ENCODE measurements at regions not wholly inside any gene's neighbourhood (a gene's known extent, or its start where the extent isn't known, plus 50 kb on each side); places are given as distances from the start of the nearest gene placed in this dataset.
"Not testable (repeated sequence)": the region's sequence is repeated elsewhere in the genome, so short reads cannot be mapped to it uniquely, and the experiment has no call there.

GRCh38 chr16:16934660-16935059 lies 536.1 kb downstream of the XYLT1 start:
- no peak overlapping the region for H3K4me3 Mint-ChIP-seq
- DNase-seq (no peak), ATAC-seq (ENCODE audit: low read depth in 2 of 2) (no peak)
- H3K4me1 Mint-ChIP-seq, result no peaks in the 10 kb centered on the region
- H3K27me3 Mint-ChIP-seq, result peaks cover 22 to 39% (median 27%) of the 10 kb centered on the region in 3 donors
- no peaks in the 10 kb centered on the region for H3K36me3 Mint-ChIP-seq
- H3K27ac Mint-ChIP-seq, result no peak overlapping the region
- H3K9me3 Mint-ChIP-seq, result peaks cover 0 to 2% (median 0%) of the 10 kb centered on the region in 7 donors

- not testable (repeated sequence) for H3K4me3 Mint-ChIP-seq; H3K36me3 Mint-ChIP-seq; ATAC-seq (ENCODE audit: low read depth in 2 of 2); H3K4me1 Mint-ChIP-seq; DNase-seq; H3K27ac Mint-ChIP-seq; H3K9me3 Mint-ChIP-seq
- H3K27me3 Mint-ChIP-seq, result peaks cover 19 to 27% (median 24%) of the 10 kb centered on the region in 3 donors
These were observed 534.9 kb downstream of the XYLT1 start for GRCh38 chr16:16935909-16936308.

- ATAC-seq (ENCODE audit: low read depth in 2 of 2) (no peak), DNase-seq (no peak)
- H3K36me3 Mint-ChIP-seq, result no peaks in the 10 kb centered on the region
- H3K4me3 Mint-ChIP-seq, result no peak overlapping the region
- peaks cover 0 to 2% (median 0%) of the 10 kb centered on the region in 7 donors for H3K9me3 Mint-ChIP-seq
- peaks cover 17 to 33% (median 30%) of the 10 kb centered on the region in 3 donors for H3K27me3 Mint-ChIP-seq
- H3K4me1 Mint-ChIP-seq, result no peaks in the 10 kb centered on the region
- H3K27ac Mint-ChIP-seq, result no peak overlapping the region
These were observed 533.2 kb downstream of the XYLT1 start for GRCh38 chr16:16937576-16937975.

- DNase-seq (no peak), ATAC-seq (ENCODE audit: low read depth in 2 of 2) (no peak)
- Mint-ChIP-seq H3K36me3 (no peaks in the 10 kb centered on the region), H3K9me3 (peaks cover 0 to 2% (median 0%) of the 10 kb centered on the region in 7 donors), H3K4me1 (no peaks in the 10 kb centered on the region), H3K27me3 (peaks cover 17 to 30% (median 29%) of the 10 kb centered on the region in 3 donors), H3K27ac (peak overlapping the region in 1 of 6 donors; percentile 58), H3K4me3 (no peak overlapping the region)
These were observed 532.8 kb downstream of the XYLT1 start for GRCh38 chr16:16938009-16938408.

- no peak for ATAC-seq (ENCODE audit: low read depth in 2 of 2)
- Mint-ChIP-seq H3K4me1 (no peaks in the 10 kb centered on the region), H3K36me3 (no peaks in the 10 kb centered on the region), H3K27me3 (peaks cover 17 to 30% (median 23%) of the 10 kb centered on the region in 3 donors), H3K27ac (no peak overlapping the region), H3K4me3 (no peak overlapping the region), H3K9me3 (peaks cover 0 to 2% (median 0%) of the 10 kb centered on the region in 7 donors)
- no peak for DNase-seq
These were observed 531.8 kb downstream of the XYLT1 start for GRCh38 chr16:16938980-16939379.

GRCh38 chr16:16940351-16940750 lies 530.4 kb downstream of the XYLT1 start:
- H3K27ac Mint-ChIP-seq, result no peak overlapping the region
- no peaks in the 10 kb centered on the region for H3K4me1 Mint-ChIP-seq
- DNase-seq, result no peak
- no peak for ATAC-seq (ENCODE audit: low read depth in 2 of 2)
- H3K27me3 Mint-ChIP-seq, result peaks cover 17 to 30% (median 23%) of the 10 kb centered on the region in 3 donors
- H3K4me3 Mint-ChIP-seq, result no peak overlapping the region
- no peaks in the 10 kb centered on the region for H3K36me3 Mint-ChIP-seq
- no peaks in the 10 kb centered on the region for H3K9me3 Mint-ChIP-seq

- peaks cover 5 to 19% (median 17%) of the 10 kb centered on the region in 3 donors for H3K27me3 Mint-ChIP-seq
- not testable (repeated sequence) for ATAC-seq (ENCODE audit: low read depth in 2 of 2); H3K4me3 Mint-ChIP-seq; DNase-seq; H3K4me1 Mint-ChIP-seq; H3K27ac Mint-ChIP-seq; H3K36me3 Mint-ChIP-seq; H3K9me3 Mint-ChIP-seq
These were observed 527.9 kb downstream of the XYLT1 start for GRCh38 chr16:16942849-16943248.

- peaks cover 4 to 24% (median 9%) of the 10 kb centered on the region in 7 donors for H3K9me3 Mint-ChIP-seq
- no peak for ATAC-seq (ENCODE audit: low read depth in 2 of 2)
These were observed 525.6 kb downstream of the XYLT1 start for GRCh38 chr16:16945207-16945606.

GRCh38 chr16:16956376-16956775 lies 514.4 kb downstream of the XYLT1 start:
- H3K36me3 Mint-ChIP-seq, result peaks cover 0 to 2% of the 10 kb centered on the region in 2 donors
- no peaks in the 10 kb centered on the region for H3K9me3 Mint-ChIP-seq
- H3K27me3 Mint-ChIP-seq, result peaks cover 9 to 18% (median 11%) of the 10 kb centered on the region in 3 donors
- no peak overlapping the region for H3K4me3 Mint-ChIP-seq
- ATAC-seq (ENCODE audit: low read depth in 2 of 2) (no peak), DNase-seq (no peak)
- H3K27ac Mint-ChIP-seq, result no peak overlapping the region
- H3K4me1 Mint-ChIP-seq, result no peaks in the 10 kb centered on the region

More at GRCh38 chr16:16945207-16945606, 525.6 kb downstream of the XYLT1 start:
- Mint-ChIP-seq H3K27ac (no peak overlapping the region), H3K4me3 (no peak overlapping the region), H3K27me3 (peaks cover 16 to 27% (median 26%) of the 10 kb centered on the region in 3 donors), H3K4me1 (no peaks in the 10 kb centered on the region), H3K36me3 (peaks cover 0 to 10% of the 10 kb centered on the region in 2 donors)
- DNase-seq, result no peak

- Mint-ChIP-seq H3K27me3 (peaks cover 13 to 33% (median 26%) of the 10 kb centered on the region in 3 donors), H3K4me1 (no peaks in the 10 kb centered on the region)
- ATAC-seq (ENCODE audit: low read depth in 2 of 2), result no peak
These were observed 510.0 kb downstream of the XYLT1 start for GRCh38 chr16:16960785-16961184.

GRCh38 chr16:16966439-16966838 lies 504.3 kb downstream of the XYLT1 start:
- H3K9me3 Mint-ChIP-seq, result peaks cover 4 to 15% (median 10%) of the 10 kb centered on the region in 7 donors
- H3K4me3 Mint-ChIP-seq, result no peak overlapping the region
- no peak for DNase-seq
- H3K36me3 Mint-ChIP-seq, result peaks cover 0 to 13% of the 10 kb centered on the region in 2 donors
- no peaks in the 10 kb centered on the region for H3K4me1 Mint-ChIP-seq
- H3K27ac Mint-ChIP-seq, result no peak overlapping the region
- ATAC-seq (ENCODE audit: low read depth in 2 of 2), result no peak
- peaks cover 13 to 42% (median 37%) of the 10 kb centered on the region in 3 donors for H3K27me3 Mint-ChIP-seq

More at GRCh38 chr16:16960785-16961184, 510.0 kb downstream of the XYLT1 start:
- no peak overlapping the region for H3K4me3 Mint-ChIP-seq
- H3K36me3 Mint-ChIP-seq, result peaks cover 0 to 15% of the 10 kb centered on the region in 2 donors
- H3K27ac Mint-ChIP-seq, result no peak overlapping the region
- DNase-seq, result no peak
- H3K9me3 Mint-ChIP-seq, result peaks cover 0 to 6% (median 4%) of the 10 kb centered on the region in 7 donors

GRCh38 chr16:16971042-16971441 lies 499.7 kb downstream of the XYLT1 start:
- H3K9me3 Mint-ChIP-seq, result peaks cover 0 to 10% (median 5%) of the 10 kb centered on the region in 7 donors
- H3K36me3 Mint-ChIP-seq, result no peaks in the 10 kb centered on the region
- H3K4me1 Mint-ChIP-seq, result no peaks in the 10 kb centered on the region
- peaks cover 12 to 31% (median 20%) of the 10 kb centered on the region in 3 donors for H3K27me3 Mint-ChIP-seq
- H3K4me3 Mint-ChIP-seq, result no peak overlapping the region
- no peak for ATAC-seq (ENCODE audit: low read depth in 2 of 2)
- no peak overlapping the region for H3K27ac Mint-ChIP-seq
- no peak for DNase-seq

- H3K27ac Mint-ChIP-seq, result no peak overlapping the region
- no peak for ATAC-seq (ENCODE audit: low read depth in 2 of 2)
- DNase-seq, result no peak
- H3K4me1 Mint-ChIP-seq, result no peaks in the 10 kb centered on the region
- peaks cover 8 to 25% (median 14%) of the 10 kb centered on the region in 3 donors for H3K27me3 Mint-ChIP-seq
- peaks cover 0 to 10% (median 5%) of the 10 kb centered on the region in 7 donors for H3K9me3 Mint-ChIP-seq
- no peaks in the 10 kb centered on the region for H3K36me3 Mint-ChIP-seq
- no peak overlapping the region for H3K4me3 Mint-ChIP-seq
These were observed 497.9 kb downstream of the XYLT1 start for GRCh38 chr16:16972831-16973230.

GRCh38 chr16:16973707-16974591 lies 496.8 kb downstream of the XYLT1 start:
- Mint-ChIP-seq H3K36me3 (no peaks in the 10 kb centered on the region), H3K27me3 (peaks cover 8 to 22% (median 14%) of the 10 kb centered on the region in 3 donors)
- DNase-seq, result no peak

More at GRCh38 chr16:16973707-16974591, 496.8 kb downstream of the XYLT1 start:
- H3K4me3 Mint-ChIP-seq, result no peak overlapping the region
- ATAC-seq (ENCODE audit: low read depth in 2 of 2), result no peak
- H3K27ac Mint-ChIP-seq, result no peak overlapping the region
- peaks cover 0 to 10% (median 5%) of the 10 kb centered on the region in 7 donors for H3K9me3 Mint-ChIP-seq
- no peaks in the 10 kb centered on the region for H3K4me1 Mint-ChIP-seq
